PC-9 (cell line): ENCODE measurements at regions not wholly inside any gene's neighbourhood (a gene's known extent, or its start where the extent isn't known, plus 50 kb on each side); places are given as distances from the start of the nearest gene placed in this dataset.

Experiments
- BruUV-seq: library from RNA; stranded (reverse); fragments of 400-500 nt; replicated peaks from 2 replicates; lab custom pipeline; 2021; lab: Mats Ljungman, UMichigan
- CTCF ChIA-PET: fragments of 300-600 bp; sonication (Branson Sonifier 250); formaldehyde crosslinking; loops from one replicate; lab custom pipeline; 2022; ENCODE audit warnings: antibody characterized with exemption; lab: Charles Lee
- POLR2A ChIA-PET: fragments of 300-600 bp; sonication (Branson Sonifier 250); formaldehyde crosslinking; loops from one replicate; lab custom pipeline; 2022; ENCODE audit warnings: antibody characterized with exemption; ENCODE audit not compliant: unreplicated experiment; lab: Charles Lee
- DNase-seq, 2 experiments: peaks; one replicate each; pipeline versions ENCODE4 v3.0.0 to v3.0.0-alpha.2; 2015 to 2022; ENCODE audit warnings: mixed read lengths in 1 of 2
- H2AFZ ChIP-seq: fragments of 200-600 bp; sonication (generic); 2 replicates; pipeline ENCODE4 v1.8.1; 2017; ENCODE audit warnings: antibody characterized with exemption
- H3F3A ChIP-seq: fragments of 200-600 bp; sonication (generic); 2 replicates; pipeline ENCODE4 v1.8.1; 2017; ENCODE audit warnings: antibody characterized with exemption, mild to moderate bottlenecking, low read depth; ENCODE audit not compliant: insufficient read depth
- H3K27ac ChIP-seq: fragments of 200-600 bp; sonication (generic); 2 replicates; pipeline ENCODE4 v1.6.1; 2016; ENCODE audit warnings: mixed run types
- H3K27me3 ChIP-seq: fragments of 200-600 bp; sonication (generic); 2 replicates; pipeline ENCODE4 v1.6.1; 2016; ENCODE audit warnings: low read depth, mixed run types; ENCODE audit not compliant: insufficient read depth
- H3K36me3 ChIP-seq: fragments of 200-600 bp; sonication (generic); 2 replicates; pipeline ENCODE4 v1.6.1; 2016; ENCODE audit warnings: low read depth, mixed run types
- H3K4me1 ChIP-seq: fragments of 200-600 bp; sonication (generic); replicated peaks from 2 replicates; pipeline ENCODE4 v1.6.1; 2016; ENCODE audit warnings: mixed run types; ENCODE audit not compliant: insufficient read depth
- H3K4me2 ChIP-seq: fragments of 200-600 bp; sonication (generic); 2 replicates; pipeline ENCODE4 v1.6.1; 2017; ENCODE audit warnings: mixed run types
- H3K4me3 ChIP-seq: fragments of 200-600 bp; sonication (generic); 2 replicates; pipeline ENCODE4 v1.6.1; 2016; ENCODE audit warnings: mixed run types
- H3K79me2 ChIP-seq: fragments of 200-600 bp; sonication (generic); 2 replicates; pipeline ENCODE4 v1.6.1; 2017; ENCODE audit warnings: low read depth, mixed run types
- H3K9me2 ChIP-seq: fragments of 200-600 bp; sonication (generic); 2 replicates; pipeline ENCODE4 v1.8.1; 2017; ENCODE audit warnings: mild to moderate bottlenecking; ENCODE audit not compliant: insufficient read depth
- H3K9me3 ChIP-seq: fragments of 200-600 bp; sonication (generic); 2 replicates; pipeline ENCODE4 v1.8.1; 2016; ENCODE audit warnings: low read depth; ENCODE audit not compliant: insufficient read depth
- H4K20me1 ChIP-seq: fragments of 200-600 bp; sonication (generic); 2 replicates; pipeline ENCODE4 v1.8.1; 2017; ENCODE audit not compliant: insufficient read depth
- CTCF ChIP-seq: fragments of 200-600 bp; sonication (generic); conservative IDR thresholded peaks from 2 replicates; pipeline ENCODE4 v1.6.1; 2017; ENCODE audit warnings: mixed run types, antibody characterized with exemption, mild to moderate bottlenecking, moderate library complexity
- EZH2 ChIP-seq: fragments of 200-600 bp; sonication (generic); IDR thresholded peaks from 2 replicates; pipeline ENCODE4 v1.8.0; 2017; ENCODE audit warnings: antibody characterized with exemption, low read depth
- intact Hi-C: fragments of 100-400 bp; cut with micrococcal nuclease; formaldehyde crosslinking; loops from one replicate; pipeline ENCODE4 v1.10.0; 2022; ENCODE audit not compliant: unreplicated experiment

GRCh38 chr20:60121903-60122302, 163.7 kb downstream of the CDH26 start:
- Histone ChIP-seq H4K20me1 (no peaks in the 10 kb centered on the region), H3F3A (no peaks in the 10 kb centered on the region), H3K9me3 (no peaks in the 10 kb centered on the region), H3K79me2 (no peaks in the 10 kb centered on the region), H3K27me3 (peaks cover 99% of the 10 kb centered on the region), H3K36me3 (no peaks in the 10 kb centered on the region), H3K4me1 (no peaks in the 10 kb centered on the region), H3K4me3 (no peak overlapping the region), H2AFZ (no peak overlapping the region), H3K27ac (no peak overlapping the region), H3K9me2 (no peaks in the 10 kb centered on the region), H3K4me2 (no peak overlapping the region)
- intact Hi-C loops = no loop called here
- BruUV-seq = no TSS peak
- TF ChIP-seq EZH2 (no peak), CTCF (no peak)
- ChIA-PET CTCF (no interaction called here), POLR2A (no interaction called here)
- DNase-seq = no peak

GRCh38 chr20:60122671-60123070, 164.4 kb downstream of the CDH26 start:
- Histone ChIP-seq H3K4me1 (no peaks in the 10 kb centered on the region), H3K9me3 (no peaks in the 10 kb centered on the region), H3K9me2 (no peaks in the 10 kb centered on the region), H3K4me2 (no peak overlapping the region), H4K20me1 (no peaks in the 10 kb centered on the region), H3F3A (no peaks in the 10 kb centered on the region), H3K36me3 (no peaks in the 10 kb centered on the region), H3K4me3 (no peak overlapping the region), H3K27me3 (peaks cover 99% of the 10 kb centered on the region), H3K27ac (no peak overlapping the region), H3K79me2 (no peaks in the 10 kb centered on the region), H2AFZ (no peak overlapping the region)
- no peak for TF ChIP-seq EZH2
- no peak for TF ChIP-seq CTCF
- intact Hi-C loops = no loop called here
- DNase-seq = no peak
- ChIA-PET CTCF (no interaction called here), POLR2A (no interaction called here)
- no TSS peak for BruUV-seq

GRCh38 chr20:60123096-60123495, 164.9 kb downstream of the CDH26 start:
- BruUV-seq = no TSS peak
- Histone ChIP-seq H3K4me1 (no peaks in the 10 kb centered on the region), H3K4me2 (no peak overlapping the region), H3K9me2 (no peaks in the 10 kb centered on the region), H2AFZ (no peak overlapping the region), H3K79me2 (no peaks in the 10 kb centered on the region), H3F3A (no peaks in the 10 kb centered on the region), H4K20me1 (no peaks in the 10 kb centered on the region), H3K9me3 (no peaks in the 10 kb centered on the region), H3K27me3 (peaks cover 99% of the 10 kb centered on the region), H3K27ac (no peak overlapping the region), H3K36me3 (no peaks in the 10 kb centered on the region), H3K4me3 (no peak overlapping the region)
- DNase-seq = no peak
- intact Hi-C loops = no loop called here
- POLR2A ChIA-PET = no interaction called here
- TF ChIP-seq EZH2 (no peak), CTCF (no peak)
- CTCF ChIA-PET = no interaction called here
